ENCODE measurements at regions not wholly inside any gene's neighbourhood (a gene's known extent, or its start where the extent isn't known, plus 50 kb on each side); places are given as distances from the start of the nearest gene placed in this dataset.
A peak's percentile ranks its signal among the peaks of the same experiment; 100 is the strongest.

GRCh38 chr12:90859591-90859990 lies 95.4 kb downstream of the CCER1 start:
- POLR2A ChIA-PET, result no interaction called here
- CTCF ChIA-PET, result interaction anchor here (1.0 to 1.2 kb wide), 2 partner anchors 9 to 13 kb away, joined by 3 to 4 read pairs; no protein-coding TSS in a partner anchor
- H3K27me3 ChIP-seq (ENCODE audit: control insufficient read depth, insufficient read depth, low read length), result no peaks in the 10 kb centered on the region
- TF ChIP-seq CTCF (IDR thresholded peaks at IDR 0.05; ENCODE audit: insufficient read depth, low read depth, low read length), result no peak
- no peak overlapping the region for H3K4me3 ChIP-seq (ENCODE audit: low read depth, low read length)
- no peak for DNase-seq (ENCODE audit: low read depth)
- H3K36me3 ChIP-seq (ENCODE audit: control insufficient read depth, insufficient read depth, low read length), result no peaks in the 10 kb centered on the region

GRCh38 chr12:90858252-90858651 lies 96.7 kb downstream of the CCER1 start:
- no peak for TF ChIP-seq CTCF (IDR thresholded peaks at IDR 0.05; ENCODE audit: insufficient read depth, low read depth, low read length)
- no peak for DNase-seq (ENCODE audit: low read depth)
- POLR2A ChIA-PET, result no interaction called here
- Histone ChIP-seq H3K27me3 (ENCODE audit: control insufficient read depth, insufficient read depth, low read length) (no peaks in the 10 kb centered on the region), H3K4me3 (ENCODE audit: low read depth, low read length) (no peak overlapping the region), H3K36me3 (ENCODE audit: control insufficient read depth, insufficient read depth, low read length) (no peaks in the 10 kb centered on the region)
- CTCF ChIA-PET, result interaction anchor here (1.4 kb wide), 1 partner anchor 17 kb away, joined by 3 read pairs; no protein-coding TSS in a partner anchor

GRCh38 chr12:90855534-90855933 lies 99.4 kb downstream of the CCER1 start:
- Histone ChIP-seq H3K4me3 (ENCODE audit: low read depth, low read length) (no peak overlapping the region), H3K36me3 (ENCODE audit: control insufficient read depth, insufficient read depth, low read length) (no peaks in the 10 kb centered on the region), H3K27me3 (ENCODE audit: control insufficient read depth, insufficient read depth, low read length) (no peaks in the 10 kb centered on the region)
- CTCF ChIA-PET, result interaction anchor here (1.9 to 2.4 kb wide), 2 partner anchors 11 to 1316 kb away, joined by 7 to 17 read pairs; no protein-coding TSS in a partner anchor
- TF ChIP-seq CTCF (IDR thresholded peaks at IDR 0.05; ENCODE audit: insufficient read depth, low read depth, low read length), result no peak
- POLR2A ChIA-PET, result no interaction called here
- no peak for DNase-seq (ENCODE audit: low read depth)

- DNase-seq (ENCODE audit: low read depth), result no peak
- Histone ChIP-seq H3K4me3 (ENCODE audit: low read depth, low read length) (no peak overlapping the region), H3K27me3 (ENCODE audit: control insufficient read depth, insufficient read depth, low read length) (no peaks in the 10 kb centered on the region), H3K36me3 (ENCODE audit: control insufficient read depth, insufficient read depth, low read length) (no peaks in the 10 kb centered on the region)
- ChIA-PET POLR2A (no interaction called here), CTCF (interaction anchor here (0.6 to 2.4 kb wide), 14 partner anchors 9 to 1315 kb away, joined by 3 to 17 read pairs (median 5); no protein-coding TSS in a partner anchor)
- peak; percentile 84 for TF ChIP-seq CTCF (IDR thresholded peaks at IDR 0.05; ENCODE audit: insufficient read depth, low read depth, low read length)
Measured at GRCh38 chr12:90854136-90854689, 100.8 kb downstream of the CCER1 start.

GRCh38 chr12:90851800-90852718 lies 102.9 kb downstream of the CCER1 start:
- H3K36me3 ChIP-seq (ENCODE audit: control insufficient read depth, insufficient read depth, low read length), result no peaks in the 10 kb centered on the region
- H3K27me3 ChIP-seq (ENCODE audit: control insufficient read depth, insufficient read depth, low read length), result no peaks in the 10 kb centered on the region
- no peak for DNase-seq (ENCODE audit: low read depth)
- CTCF ChIA-PET, result interaction anchor here (0.6 to 1.2 kb wide), 2 partner anchors 1173 to 1308 kb away, joined by 3 read pairs; no protein-coding TSS in a partner anchor
- POLR2A ChIA-PET, result no interaction called here
- H3K4me3 ChIP-seq (ENCODE audit: low read depth, low read length), result no peak overlapping the region
- TF ChIP-seq CTCF (IDR thresholded peaks at IDR 0.05; ENCODE audit: insufficient read depth, low read depth, low read length), result no peak

Measured in BJ (cell line).